G401.6 (cell line): ENCODE measurements at regions not wholly inside any gene's neighbourhood (a gene's known extent, or its start where the extent isn't known, plus 50 kb on each side); places are given as distances from the start of the nearest gene placed in this dataset.
A peak's percentile ranks its signal among the peaks of the same experiment; 100 is the strongest.

ENCODE experiments used
- FAIRE-seq: peaks from 2 replicates; lab custom pipeline; 2012; peaks lifted over from hg19 to GRCh38; lab: Jason Lieb, UNC

GRCh38 chr19:28218728-28219127, 994.2 kb downstream of the UQCRFS1 start:
- no peak for FAIRE-seq

DNA sequence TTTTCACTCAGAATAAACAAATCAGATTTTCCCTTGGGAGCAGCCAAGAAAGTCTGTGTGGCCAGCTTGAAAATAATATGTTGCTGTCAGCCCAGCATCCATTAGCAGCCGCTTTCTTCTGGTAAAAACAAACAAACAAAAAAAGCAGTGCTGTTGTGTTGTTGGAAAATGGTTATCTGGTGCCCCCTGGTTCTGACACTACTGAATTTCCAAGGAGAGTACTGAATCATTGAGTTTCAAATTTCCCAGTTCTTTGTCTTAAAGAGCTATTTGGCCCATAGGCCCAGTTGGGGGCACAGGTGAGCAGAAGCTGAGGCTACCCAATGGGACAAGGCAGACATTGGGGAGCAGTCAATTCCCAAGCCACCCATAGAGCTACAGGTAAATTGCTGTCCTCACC, 995.9 kb downstream of the UQCRFS1 start:
- peak; percentile 75 for FAIRE-seq

- FAIRE-seq: no peak
Measured at GRCh38 chr19:28213470-28214082, 999.4 kb downstream of the UQCRFS1 start.

GRCh38 chr19:28210886-28211285, 1002.1 kb downstream of the UQCRFS1 start:
- FAIRE-seq: no peak

DNA sequence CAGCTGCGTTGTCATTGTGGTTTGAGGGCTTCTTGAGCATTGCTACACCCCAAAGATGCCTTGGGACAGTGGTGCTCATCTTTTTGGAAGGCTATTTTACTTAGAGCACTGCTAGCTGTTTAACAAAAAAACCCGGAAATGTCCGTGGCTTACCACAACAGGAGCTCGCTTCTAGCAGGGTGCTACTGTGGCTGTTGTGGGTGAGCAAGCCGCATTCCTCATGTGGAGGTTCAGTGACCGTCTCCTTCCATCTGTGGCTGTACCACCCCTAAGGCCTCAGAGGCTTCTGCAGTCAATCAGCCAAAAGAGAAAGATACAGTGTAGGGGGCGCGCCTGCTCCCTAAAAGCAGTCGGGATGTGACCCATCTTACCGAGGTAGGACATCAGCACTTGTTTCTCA, 1004.2 kb downstream of the UQCRFS1 start:
- no peak for FAIRE-seq

GRCh38 chr19:28207244-28207643, 1005.7 kb downstream of the UQCRFS1 start:
- no peak for FAIRE-seq

- FAIRE-seq: no peak
Measured at GRCh38 chr19:28201462-28201943, 1011.4 kb downstream of the UQCRFS1 start.

DNA sequence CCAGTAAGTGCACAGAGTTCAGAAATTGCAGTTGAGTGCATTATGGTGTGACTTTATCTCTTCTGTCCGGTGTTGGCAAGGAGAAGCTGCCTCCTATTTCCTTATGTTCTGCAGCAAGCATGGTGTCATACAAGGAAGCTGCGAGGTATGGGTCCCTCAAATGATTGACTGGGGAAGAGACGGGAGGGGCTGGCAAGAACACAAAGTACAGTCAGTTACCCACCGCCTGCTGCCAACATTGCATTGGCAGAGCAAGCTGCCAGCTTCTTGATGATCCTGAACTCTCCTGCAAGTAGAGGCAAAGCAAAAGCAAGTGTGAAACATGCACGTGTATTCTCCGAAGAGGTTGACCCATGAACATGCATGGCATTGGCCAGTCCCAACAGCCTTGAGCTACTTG, 1013.6 kb downstream of the UQCRFS1 start:
- no peak for FAIRE-seq

DNA sequence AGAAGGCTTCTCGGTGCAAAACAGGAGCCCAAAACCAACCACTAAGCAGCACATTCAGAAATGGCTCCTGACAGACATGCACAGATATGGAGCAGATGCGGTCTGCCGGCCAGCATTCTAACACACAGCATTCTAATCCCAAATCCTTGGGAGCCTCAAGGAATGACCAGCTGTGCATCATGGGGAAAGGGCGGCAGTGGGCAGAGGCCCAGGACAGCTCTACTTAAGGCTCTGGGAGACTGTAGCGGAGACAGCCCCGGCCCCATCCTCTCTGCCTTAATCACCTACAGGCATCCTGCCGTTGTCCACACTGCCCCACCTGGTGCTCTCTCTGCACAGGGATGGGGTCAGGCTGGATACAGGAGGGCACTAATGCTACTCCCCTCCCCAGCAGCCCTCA, 1016.0 kb downstream of the UQCRFS1 start:
- no peak for FAIRE-seq

DNA sequence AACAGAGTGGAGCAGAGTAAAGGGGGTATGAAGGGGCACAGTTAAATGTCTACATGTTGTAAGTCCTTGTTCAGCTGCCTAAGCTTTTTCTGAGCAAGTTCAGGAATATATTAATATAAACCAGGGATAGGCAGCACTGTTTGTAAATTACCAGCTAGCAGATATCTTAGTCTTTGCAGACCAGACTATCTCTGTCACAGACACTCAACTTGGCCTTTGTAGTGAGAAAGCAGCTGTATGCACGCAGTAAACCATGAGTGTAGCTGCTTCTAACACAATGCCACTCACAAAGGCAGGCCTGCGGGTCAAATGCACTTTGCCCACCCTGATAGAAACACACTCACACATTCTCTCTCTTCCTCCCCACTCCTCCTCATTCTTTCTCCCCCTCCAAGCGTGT, 1016.9 kb downstream of the UQCRFS1 start:
- no peak for FAIRE-seq

DNA sequence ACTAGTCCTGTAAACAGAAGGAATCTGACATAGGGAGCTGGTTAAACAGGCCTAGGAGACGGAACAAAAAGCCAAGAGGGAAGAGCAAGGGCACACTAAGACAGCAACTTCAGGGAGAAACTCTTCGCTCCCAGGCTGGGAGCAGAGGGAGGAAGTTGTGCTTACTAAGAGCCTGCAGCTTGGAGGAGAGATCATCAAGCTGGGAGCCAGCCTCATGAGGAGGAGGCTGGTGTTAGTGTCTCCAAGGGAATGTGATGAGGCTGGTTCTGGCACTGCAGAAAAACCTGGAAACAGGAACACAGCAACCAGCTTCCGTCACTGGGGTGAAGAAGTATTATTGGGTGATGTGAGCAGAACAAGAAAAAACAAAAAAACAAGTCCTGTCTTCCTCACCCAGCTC, 1027.3 kb downstream of the UQCRFS1 start:
- no peak for FAIRE-seq

DNA sequence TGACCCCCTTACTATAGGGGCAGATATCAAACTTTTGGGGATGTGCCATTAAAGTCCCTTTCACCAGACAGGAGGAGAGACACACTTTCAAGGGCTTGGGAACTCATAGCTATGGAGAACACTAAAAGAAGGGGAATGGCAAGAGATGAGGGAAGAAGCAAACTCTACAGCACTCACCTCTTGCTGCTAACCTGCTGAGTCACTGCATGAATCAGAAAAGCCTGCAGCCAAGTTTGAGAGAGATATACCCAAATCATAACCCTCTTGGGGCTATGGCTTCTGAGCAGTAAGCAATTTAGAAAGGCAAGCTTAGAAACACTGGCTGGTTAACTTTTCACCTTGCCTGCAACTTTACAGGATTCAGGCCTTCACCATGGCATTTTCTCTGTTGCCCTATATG, 1028.0 kb downstream of the UQCRFS1 start:
- FAIRE-seq: no peak

DNA sequence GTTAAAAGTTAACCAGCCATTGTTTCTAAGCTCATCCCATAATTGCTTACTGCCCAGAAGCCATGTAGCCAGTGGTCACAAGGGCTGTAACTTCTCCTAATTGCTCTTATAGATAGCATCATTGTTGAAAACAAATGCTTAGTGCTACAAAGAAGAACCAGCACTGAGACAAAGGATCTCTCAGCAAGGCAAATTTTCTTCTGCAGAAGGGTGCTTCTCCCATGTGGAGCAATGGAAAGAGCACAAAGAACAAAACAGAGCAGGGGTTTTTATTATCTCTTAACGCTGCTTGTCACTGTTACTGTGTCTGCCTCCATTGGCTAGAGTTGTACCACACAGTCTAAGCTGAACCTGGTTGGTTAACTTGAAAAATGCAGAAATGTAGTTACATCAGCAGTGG, 1036.8 kb downstream of the UQCRFS1 start:
- no peak for FAIRE-seq

DNA sequence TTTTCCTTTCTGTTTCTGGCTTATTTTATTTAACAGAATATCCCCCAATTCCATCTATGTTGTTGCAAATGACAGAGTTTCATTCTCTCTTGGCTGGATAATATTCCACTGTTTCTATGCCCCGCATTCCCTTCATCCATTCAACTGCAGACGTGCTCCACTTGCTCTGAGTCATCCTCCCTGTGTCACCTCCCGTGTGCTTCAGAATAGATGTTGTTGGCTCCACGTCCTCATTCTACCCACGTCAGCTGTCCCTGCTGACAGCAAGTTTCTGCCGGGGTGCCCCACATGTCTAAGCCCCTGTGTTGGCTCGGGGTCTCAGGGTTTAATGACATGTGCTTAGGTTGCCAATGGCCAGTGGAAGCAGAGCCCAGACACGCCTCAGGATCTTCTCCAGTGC, 1041.0 kb downstream of the UQCRFS1 start:
- no peak for FAIRE-seq

DNA sequence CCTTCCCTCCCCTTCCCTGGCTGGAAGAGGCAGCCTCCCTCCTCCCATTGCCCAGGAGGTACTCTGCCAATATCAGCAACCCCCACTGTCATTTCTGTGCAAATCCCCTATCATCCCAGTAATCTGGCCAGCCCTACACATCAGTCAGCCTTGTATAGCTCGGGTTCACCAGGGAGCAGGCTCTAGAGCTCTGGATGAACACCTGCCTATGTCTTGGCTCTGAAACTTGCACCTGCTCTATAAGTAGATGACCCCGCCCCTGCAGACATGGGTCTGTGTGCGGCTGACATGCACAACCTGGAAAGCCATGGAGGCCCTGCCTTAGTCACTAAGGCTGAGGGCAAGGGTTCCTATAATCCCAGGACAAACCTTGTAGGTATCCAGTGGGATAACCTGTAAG, 1042.9 kb downstream of the UQCRFS1 start:
- FAIRE-seq: no peak

- FAIRE-seq: peak; percentile 72
Measured at GRCh38 chr19:28169168-28169887, 1043.6 kb downstream of the UQCRFS1 start.

DNA sequence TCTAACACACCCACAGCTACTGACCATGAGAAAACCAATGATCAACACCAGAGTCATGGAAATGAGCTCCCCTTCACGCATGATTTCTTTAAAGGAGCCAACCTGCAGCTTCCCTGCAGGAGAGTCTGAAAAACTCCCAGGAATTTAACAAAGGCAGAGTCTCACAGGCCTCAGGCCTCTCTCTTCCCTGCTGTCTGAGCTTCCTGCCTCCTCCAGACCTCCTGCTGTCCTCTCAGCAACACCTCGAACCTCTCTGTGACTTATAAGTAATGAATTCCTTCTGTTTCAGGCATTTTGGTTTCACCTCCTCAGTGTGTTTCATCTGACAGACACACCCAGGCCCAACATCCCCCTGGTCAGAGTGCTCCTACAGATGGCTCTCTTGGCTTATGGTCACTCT, 1044.4 kb downstream of the UQCRFS1 start:
- peak; percentile 97 for FAIRE-seq

- FAIRE-seq: no peak
Measured at GRCh38 chr19:28166025-28166424, 1046.9 kb downstream of the UQCRFS1 start.

- no peak for FAIRE-seq
Measured at GRCh38 chr19:28164214-28164613, 1048.7 kb downstream of the UQCRFS1 start.

DNA sequence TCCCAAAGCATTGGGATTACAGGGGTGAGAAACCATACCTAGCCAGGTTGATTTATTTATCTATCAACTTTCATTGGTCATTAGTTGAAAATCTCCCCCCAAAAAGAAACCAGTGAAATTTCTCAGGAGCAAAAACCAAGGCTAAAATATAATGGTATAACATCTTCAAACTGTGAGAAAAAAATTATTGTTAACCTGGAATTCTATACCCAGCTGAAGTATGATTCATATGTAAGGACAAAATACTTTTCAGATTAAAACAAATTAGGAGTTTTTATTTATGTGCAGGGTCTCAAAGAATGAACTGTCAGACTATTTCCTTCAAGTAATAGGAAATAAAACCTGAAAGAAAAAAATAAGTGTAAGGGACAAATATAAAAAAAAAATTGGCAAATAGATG, 1053.9 kb downstream of the UQCRFS1 start:
- peak; percentile 13 for FAIRE-seq

GRCh38 chr19:28155265-28155664, 1057.7 kb downstream of the UQCRFS1 start:
- FAIRE-seq: no peak

- FAIRE-seq: no peak
Measured at GRCh38 chr19:28154077-28154476, 1058.9 kb downstream of the UQCRFS1 start.

DNA sequence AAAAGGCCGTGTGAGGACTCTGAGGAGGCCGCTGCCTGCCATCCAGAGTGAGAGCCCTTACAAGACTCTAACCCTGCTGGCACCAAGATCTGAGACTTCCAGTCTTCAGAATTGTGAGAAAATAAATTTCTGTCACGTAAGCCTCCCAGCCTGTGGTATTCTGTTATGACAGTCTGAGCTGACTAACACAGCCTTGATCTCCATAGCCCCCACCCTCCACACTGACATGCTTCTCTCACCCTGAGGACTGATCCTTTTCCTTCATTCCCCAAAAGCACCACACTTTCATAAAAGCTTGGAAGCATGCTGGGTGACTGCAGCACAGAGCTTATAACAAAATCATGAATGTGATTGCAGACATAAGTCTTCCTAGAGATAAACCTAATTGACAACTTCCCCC, 1059.8 kb downstream of the UQCRFS1 start:
- FAIRE-seq: no peak

GRCh38 chr19:28152195-28152594, 1060.8 kb downstream of the UQCRFS1 start:
- FAIRE-seq: no peak
